Liver (tissue), 8 donors: ENCODE measurements at regions not wholly inside any gene's neighbourhood (a gene's known extent, or its start where the extent isn't known, plus 50 kb on each side); places are given as distances from the start of the nearest gene placed in this dataset.

Experiments used
- DNase-seq: peaks from one replicate; pipeline ENCODE4 v3.0.0-alpha.2; 2017; ENCODE audit warnings: low spot score
- H3K27ac ChIP-seq, 2 donors: one replicate each; pipeline ENCODE4 v1.7.0; 2013; ENCODE audit warnings: inconsistent platforms in 2 of 2, low read length in 2 of 2, control low read depth in 1 of 2, low read depth in 1 of 2, mild to moderate bottlenecking in 1 of 2
- H3K27me3 ChIP-seq, 4 donors: one replicate each; pipeline versions ENCODE4 v1.6.1 to v1.7.0; 2013; ENCODE audit warnings: low read length in 3 of 4, inconsistent platforms in 1 of 4, mild to moderate bottlenecking in 1 of 4, moderate library complexity in 1 of 4; ENCODE audit not compliant: control insufficient read depth in 4 of 4, insufficient read depth in 4 of 4
- H3K36me3 ChIP-seq, 4 donors: one replicate each; pipeline versions ENCODE4 v1.6.1 to v1.7.0; 2013; ENCODE audit warnings: low read length in 3 of 4, mild to moderate bottlenecking in 3 of 4, low read depth in 1 of 4, moderate library complexity in 1 of 4; ENCODE audit not compliant: control insufficient read depth in 4 of 4, insufficient read depth in 3 of 4
- H3K4me1 ChIP-seq, 4 donors: one replicate each; pipeline versions ENCODE4 v1.6.1 to v1.7.0; 2013; ENCODE audit warnings: low read length in 3 of 4, mild to moderate bottlenecking in 3 of 4, moderate library complexity in 1 of 4; ENCODE audit not compliant: control insufficient read depth in 4 of 4, insufficient read depth in 4 of 4
- H3K4me3 ChIP-seq, 3 donors: one replicate each; pipeline versions ENCODE4 v1.6.1 to v1.7.0; 2013; ENCODE audit warnings: low read length in 3 of 3, control low read depth in 1 of 3, low read depth in 1 of 3, mild to moderate bottlenecking in 1 of 3
- H3K9ac ChIP-seq, 2 donors: one replicate each; pipeline ENCODE4 v1.7.0; 2013; ENCODE audit warnings: low read length in 2 of 2, mild to moderate bottlenecking in 2 of 2, moderate library complexity in 2 of 2, control low read depth in 1 of 2, low read depth in 1 of 2
- H3K9me3 ChIP-seq, 4 donors: one replicate each; pipeline versions ENCODE4 v1.6.1 to v1.7.0; 2013; ENCODE audit warnings: low read length in 3 of 4; ENCODE audit not compliant: control insufficient read depth in 4 of 4
- EGR1 ChIP-seq, 2 donors: IDR thresholded peaks; 2 replicates each; pipeline ENCODE4 v1.6.1; 2016 to 2018; ENCODE audit warnings: antibody characterized with exemption in 2 of 2, low read depth in 2 of 2
- FOXA1 ChIP-seq: IDR thresholded peaks from 2 replicates; pipeline ENCODE4 v1.6.1; 2016; ENCODE audit warnings: antibody characterized with exemption
- FOXA2 ChIP-seq: IDR thresholded peaks from 2 replicates; pipeline ENCODE4 v1.6.1; 2016; ENCODE audit warnings: antibody characterized with exemption
- GABPA ChIP-seq, 2 donors: IDR thresholded peaks in 1 of 2; conservative IDR thresholded peaks in 1 of 2; 2 replicates each; pipeline ENCODE4 v1.6.1; 2016; ENCODE audit warnings: antibody characterized with exemption in 2 of 2, mild to moderate bottlenecking in 1 of 2, moderate library complexity in 1 of 2
- HNF4A ChIP-seq, 2 donors: conservative IDR thresholded peaks; 2 replicates each; pipeline ENCODE4 v1.6.1; 2016; ENCODE audit warnings: antibody characterized with exemption in 2 of 2, mild to moderate bottlenecking in 2 of 2
- HNF4G ChIP-seq: IDR thresholded peaks from 2 replicates; pipeline ENCODE4 v1.6.1; 2016; ENCODE audit warnings: antibody characterized with exemption
- JUND ChIP-seq, 2 donors: IDR thresholded peaks; 2 replicates each; pipeline ENCODE4 v1.6.1; 2016; ENCODE audit warnings: antibody characterized with exemption in 2 of 2
- NR2F2 ChIP-seq: IDR thresholded peaks from 2 replicates; pipeline ENCODE4 v1.6.1; 2016; ENCODE audit warnings: antibody characterized with exemption
- RAD21 ChIP-seq, 2 donors: IDR thresholded peaks; 2 replicates each; pipeline ENCODE4 v1.6.1; 2016; ENCODE audit warnings: antibody characterized with exemption in 2 of 2, mild to moderate bottlenecking in 2 of 2
- RXRA ChIP-seq, 2 donors: IDR thresholded peaks; 2 replicates each; pipeline ENCODE4 v1.6.1; 2017 to 2018; ENCODE audit warnings: antibody characterized with exemption in 2 of 2, mild to moderate bottlenecking in 1 of 2
- SP1 ChIP-seq: IDR thresholded peaks from 2 replicates; pipeline ENCODE4 v1.6.1; 2018; ENCODE audit warnings: antibody characterized with exemption, mild to moderate bottlenecking
- TAF1 ChIP-seq: conservative IDR thresholded peaks from 2 replicates; pipeline ENCODE4 v1.6.1; 2016; ENCODE audit warnings: antibody characterized with exemption, mild to moderate bottlenecking
- YY1 ChIP-seq: IDR thresholded peaks from 2 replicates; pipeline ENCODE4 v1.6.1; 2016; ENCODE audit warnings: antibody characterized with exemption, mild to moderate bottlenecking
- WGBS: extraction: QIAGEN DNeasy Blood & Tissue Kit; methylation state at CpG from one replicate; pipeline ENCODE4 v1.1.7; 2013; 5-methylcytosine and 5-hydroxymethylcytosine counted together
- TF ChIP-seq, protein P1 (sequence below): IDR thresholded peaks from 2 replicates; pipeline ENCODE4 v1.6.1; 2016; ENCODE audit warnings: antibody characterized with exemption, mild to moderate bottlenecking
- TF ChIP-seq, protein P2 (sequence below): IDR thresholded peaks from 2 replicates; pipeline ENCODE4 v1.6.1; 2016; ENCODE audit warnings: antibody characterized with exemption
- TF ChIP-seq, protein P3 (sequence below): fragments of 150-350 bp; IDR thresholded peaks from 2 replicates; pipeline ENCODE4 v1.5.1; 2017; ENCODE audit warnings: improper control_type of control experiment, low read depth, low read length; ENCODE audit not compliant: missing input control
- TF ChIP-seq, protein P4 (sequence below): IDR thresholded peaks from 2 replicates; pipeline ENCODE4 v1.6.1; 2016; ENCODE audit warnings: antibody characterized with exemption
- donor health status: healthy.
- donor health status: healthy.
- donor health status: healthy.
- donor health status: healthy.
- donor health status: healthy.

DNA sequence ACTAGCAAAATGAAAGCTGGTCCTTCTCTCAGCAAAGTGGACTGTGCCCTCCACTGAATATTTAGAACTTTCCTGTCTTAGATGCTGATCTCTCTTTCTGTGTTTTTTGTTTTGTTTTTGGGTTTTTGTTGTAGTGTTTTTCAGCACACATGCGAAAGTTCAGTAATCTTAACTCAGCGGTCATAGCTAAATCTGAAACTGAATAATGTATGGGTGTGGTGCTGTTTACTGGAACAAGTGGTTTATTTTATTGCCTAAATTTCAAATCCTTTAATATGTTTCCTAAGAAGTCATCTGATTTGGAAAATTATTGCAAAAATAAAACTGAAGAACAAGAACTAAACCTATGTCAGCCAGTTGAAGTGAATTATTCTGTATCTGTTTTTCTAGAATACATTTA, 116.0 kb upstream of the LRIG3 start:
- Histone ChIP-seq H3K27me3 (no peaks in the 10 kb centered on the region), H3K9ac (no peak overlapping the region), H3K4me3 (no peak overlapping the region), H3K9me3 (no peaks in the 10 kb centered on the region), H3K36me3 (no peaks in the 10 kb centered on the region), H3K27ac (no peak overlapping the region), H3K4me1 (no peaks in the 10 kb centered on the region)
- WGBS = 89% methylated on average over 2 of the region's 2 CpGs
- no peak for DNase-seq
- TF ChIP-seq TAF1 = no peak
- TF ChIP-seq, protein P1, sequence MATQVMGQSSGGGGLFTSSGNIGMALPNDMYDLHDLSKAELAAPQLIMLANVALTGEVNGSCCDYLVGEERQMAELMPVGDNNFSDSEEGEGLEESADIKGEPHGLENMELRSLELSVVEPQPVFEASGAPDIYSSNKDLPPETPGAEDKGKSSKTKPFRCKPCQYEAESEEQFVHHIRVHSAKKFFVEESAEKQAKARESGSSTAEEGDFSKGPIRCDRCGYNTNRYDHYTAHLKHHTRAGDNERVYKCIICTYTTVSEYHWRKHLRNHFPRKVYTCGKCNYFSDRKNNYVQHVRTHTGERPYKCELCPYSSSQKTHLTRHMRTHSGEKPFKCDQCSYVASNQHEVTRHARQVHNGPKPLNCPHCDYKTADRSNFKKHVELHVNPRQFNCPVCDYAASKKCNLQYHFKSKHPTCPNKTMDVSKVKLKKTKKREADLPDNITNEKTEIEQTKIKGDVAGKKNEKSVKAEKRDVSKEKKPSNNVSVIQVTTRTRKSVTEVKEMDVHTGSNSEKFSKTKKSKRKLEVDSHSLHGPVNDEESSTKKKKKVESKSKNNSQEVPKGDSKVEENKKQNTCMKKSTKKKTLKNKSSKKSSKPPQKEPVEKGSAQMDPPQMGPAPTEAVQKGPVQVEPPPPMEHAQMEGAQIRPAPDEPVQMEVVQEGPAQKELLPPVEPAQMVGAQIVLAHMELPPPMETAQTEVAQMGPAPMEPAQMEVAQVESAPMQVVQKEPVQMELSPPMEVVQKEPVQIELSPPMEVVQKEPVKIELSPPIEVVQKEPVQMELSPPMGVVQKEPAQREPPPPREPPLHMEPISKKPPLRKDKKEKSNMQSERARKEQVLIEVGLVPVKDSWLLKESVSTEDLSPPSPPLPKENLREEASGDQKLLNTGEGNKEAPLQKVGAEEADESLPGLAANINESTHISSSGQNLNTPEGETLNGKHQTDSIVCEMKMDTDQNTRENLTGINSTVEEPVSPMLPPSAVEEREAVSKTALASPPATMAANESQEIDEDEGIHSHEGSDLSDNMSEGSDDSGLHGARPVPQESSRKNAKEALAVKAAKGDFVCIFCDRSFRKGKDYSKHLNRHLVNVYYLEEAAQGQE = no peak
- TF ChIP-seq, protein P2, sequence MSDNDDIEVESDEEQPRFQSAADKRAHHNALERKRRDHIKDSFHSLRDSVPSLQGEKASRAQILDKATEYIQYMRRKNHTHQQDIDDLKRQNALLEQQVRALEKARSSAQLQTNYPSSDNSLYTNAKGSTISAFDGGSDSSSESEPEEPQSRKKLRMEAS = no peak
- TF ChIP-seq NR2F2 = no peak
- TF ChIP-seq JUND (IDR thresholded peaks at IDR 0.05) = no peak
- TF ChIP-seq YY1 = no peak
- no peak for TF ChIP-seq RXRA (IDR thresholded peaks at IDR 0.05)
- no peak for TF ChIP-seq FOXA2
- TF ChIP-seq FOXA1 = no peak
- no peak for TF ChIP-seq RAD21 (IDR thresholded peaks at IDR 0.05)
- TF ChIP-seq GABPA (IDR thresholded peaks at IDR 0.05 in 1 of 2, conservative IDR thresholded peaks at IDR 0.05 in 1 of 2) = no peak
- TF ChIP-seq SP1 = no peak
- TF ChIP-seq EGR1 (IDR thresholded peaks at IDR 0.05; ENCODE audit: low read depth in 2 of 2) = no peak
- no peak for TF ChIP-seq HNF4G
- TF ChIP-seq HNF4A (conservative IDR thresholded peaks at IDR 0.05) = no peak
- TF ChIP-seq, protein P3, sequence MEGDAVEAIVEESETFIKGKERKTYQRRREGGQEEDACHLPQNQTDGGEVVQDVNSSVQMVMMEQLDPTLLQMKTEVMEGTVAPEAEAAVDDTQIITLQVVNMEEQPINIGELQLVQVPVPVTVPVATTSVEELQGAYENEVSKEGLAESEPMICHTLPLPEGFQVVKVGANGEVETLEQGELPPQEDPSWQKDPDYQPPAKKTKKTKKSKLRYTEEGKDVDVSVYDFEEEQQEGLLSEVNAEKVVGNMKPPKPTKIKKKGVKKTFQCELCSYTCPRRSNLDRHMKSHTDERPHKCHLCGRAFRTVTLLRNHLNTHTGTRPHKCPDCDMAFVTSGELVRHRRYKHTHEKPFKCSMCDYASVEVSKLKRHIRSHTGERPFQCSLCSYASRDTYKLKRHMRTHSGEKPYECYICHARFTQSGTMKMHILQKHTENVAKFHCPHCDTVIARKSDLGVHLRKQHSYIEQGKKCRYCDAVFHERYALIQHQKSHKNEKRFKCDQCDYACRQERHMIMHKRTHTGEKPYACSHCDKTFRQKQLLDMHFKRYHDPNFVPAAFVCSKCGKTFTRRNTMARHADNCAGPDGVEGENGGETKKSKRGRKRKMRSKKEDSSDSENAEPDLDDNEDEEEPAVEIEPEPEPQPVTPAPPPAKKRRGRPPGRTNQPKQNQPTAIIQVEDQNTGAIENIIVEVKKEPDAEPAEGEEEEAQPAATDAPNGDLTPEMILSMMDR = no peak
- TF ChIP-seq, protein P4, sequence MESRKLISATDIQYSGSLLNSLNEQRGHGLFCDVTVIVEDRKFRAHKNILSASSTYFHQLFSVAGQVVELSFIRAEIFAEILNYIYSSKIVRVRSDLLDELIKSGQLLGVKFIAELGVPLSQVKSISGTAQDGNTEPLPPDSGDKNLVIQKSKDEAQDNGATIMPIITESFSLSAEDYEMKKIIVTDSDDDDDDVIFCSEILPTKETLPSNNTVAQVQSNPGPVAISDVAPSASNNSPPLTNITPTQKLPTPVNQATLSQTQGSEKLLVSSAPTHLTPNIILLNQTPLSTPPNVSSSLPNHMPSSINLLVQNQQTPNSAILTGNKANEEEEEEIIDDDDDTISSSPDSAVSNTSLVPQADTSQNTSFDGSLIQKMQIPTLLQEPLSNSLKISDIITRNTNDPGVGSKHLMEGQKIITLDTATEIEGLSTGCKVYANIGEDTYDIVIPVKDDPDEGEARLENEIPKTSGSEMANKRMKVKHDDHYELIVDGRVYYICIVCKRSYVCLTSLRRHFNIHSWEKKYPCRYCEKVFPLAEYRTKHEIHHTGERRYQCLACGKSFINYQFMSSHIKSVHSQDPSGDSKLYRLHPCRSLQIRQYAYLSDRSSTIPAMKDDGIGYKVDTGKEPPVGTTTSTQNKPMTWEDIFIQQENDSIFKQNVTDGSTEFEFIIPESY = no peak

DNA sequence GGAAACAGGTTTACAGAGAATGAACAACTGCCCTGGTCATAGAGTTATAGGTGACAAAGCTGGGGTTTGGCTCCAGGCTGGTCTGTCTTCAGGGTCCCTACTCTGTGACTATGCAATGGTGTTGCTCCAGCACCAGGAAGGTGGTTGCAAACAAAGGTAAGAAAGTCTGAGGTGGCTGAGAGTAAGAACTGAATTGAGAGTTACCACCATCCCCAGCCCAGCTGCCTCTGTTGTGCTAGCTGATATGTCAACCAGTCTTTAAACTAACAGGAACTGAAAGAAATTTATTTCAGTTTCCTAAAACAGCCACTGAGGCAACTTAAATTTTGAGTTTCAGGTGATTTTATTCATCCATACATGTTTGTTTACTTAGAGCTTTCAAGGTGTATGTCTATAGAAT, 111.0 kb upstream of the LRIG3 start:
- no peaks in the 10 kb centered on the region for H3K9me3 ChIP-seq
- H3K9ac ChIP-seq = no peak overlapping the region
- no peaks in the 10 kb centered on the region for H3K4me1 ChIP-seq
- no peaks in the 10 kb centered on the region for H3K36me3 ChIP-seq
- no peaks in the 10 kb centered on the region for H3K27me3 ChIP-seq
- H3K4me3 ChIP-seq = no peak overlapping the region
- TF ChIP-seq TAF1 = no peak
- H3K27ac ChIP-seq = no peak overlapping the region
- DNase-seq = no peak
